ENCODE measurements at regions not wholly inside any gene's neighbourhood (a gene's known extent, or its start where the extent isn't known, plus 50 kb on each side); places are given as distances from the start of the nearest gene placed in this dataset.

DNA sequence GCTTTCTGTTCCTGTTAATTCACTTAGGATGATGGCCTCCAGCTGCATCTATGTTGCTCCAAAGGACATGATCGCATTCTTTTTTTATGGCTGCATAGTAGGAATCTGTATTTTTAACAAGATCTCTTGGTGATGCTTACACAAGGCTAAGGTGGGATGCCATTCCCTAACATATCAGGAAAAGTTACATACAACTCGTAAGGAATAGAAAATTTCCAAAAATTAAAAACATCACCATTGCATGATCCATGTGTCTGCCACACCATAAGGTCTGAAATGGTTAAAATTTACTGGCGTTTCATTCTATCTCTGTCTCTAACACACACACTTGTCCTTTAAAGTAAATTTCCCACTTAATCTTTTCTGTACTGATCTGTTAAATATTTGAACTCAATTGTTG is 608.4 kb downstream of the PRELID2 start:
- Mint-ChIP-seq H3K36me3 (ENCODE audit: low read depth) (no peaks in the 10 kb centered on the region), H3K4me3 (no peak overlapping the region), H3K27me3 (ENCODE audit: insufficient read depth, low read depth, poor library complexity) (no peaks in the 10 kb centered on the region), H3K4me1 (no peaks in the 10 kb centered on the region), H3K9me3 (no peaks in the 10 kb centered on the region), H3K27ac (no peak overlapping the region)
- Histone ChIP-seq H3K4me1 (ENCODE audit: insufficient read depth) (no peaks in the 10 kb centered on the region), H3K4me2 (no peak overlapping the region), H3F3A (replicated peaks; ENCODE audit: low read depth) (no peaks in the 10 kb centered on the region), H3K27me3 (ENCODE audit: insufficient read depth) (no peaks in the 10 kb centered on the region), H3K4me3 (no peak overlapping the region), H4K20me1 (replicated peaks; ENCODE audit: insufficient read depth) (no peaks in the 10 kb centered on the region), H3K36me3 (ENCODE audit: insufficient read depth) (no peaks in the 10 kb centered on the region), H3K9me2 (ENCODE audit: insufficient read depth) (no peaks in the 10 kb centered on the region), H2AFZ (no peak overlapping the region), H3K27ac (ENCODE audit: low read depth) (no peak overlapping the region), H3K79me2 (replicated peaks; ENCODE audit: insufficient read depth) (no peaks in the 10 kb centered on the region)
- ATAC-seq (no peak), DNase-seq (ENCODE audit: low spot score) (no peak)
- TF ChIP-seq JUNB (IDR thresholded peaks at IDR 0.05; ENCODE audit: unreplicated experiment) = no peak
- TF ChIP-seq POLR2AphosphoS5 (IDR thresholded peaks at IDR 0.05; ENCODE audit: low read depth) = no peak
- no peak for TF ChIP-seq EZH2 (IDR thresholded peaks at IDR 0.05; ENCODE audit: low read depth, unreplicated experiment)
- TF ChIP-seq STAT1 (IDR thresholded peaks at IDR 0.05; ENCODE audit: unreplicated experiment) = no peak
- no peak for TF ChIP-seq ZNF114 (CRISPR knock-in tag; IDR thresholded peaks at IDR 0.05)
- TF ChIP-seq, protein P1, sequence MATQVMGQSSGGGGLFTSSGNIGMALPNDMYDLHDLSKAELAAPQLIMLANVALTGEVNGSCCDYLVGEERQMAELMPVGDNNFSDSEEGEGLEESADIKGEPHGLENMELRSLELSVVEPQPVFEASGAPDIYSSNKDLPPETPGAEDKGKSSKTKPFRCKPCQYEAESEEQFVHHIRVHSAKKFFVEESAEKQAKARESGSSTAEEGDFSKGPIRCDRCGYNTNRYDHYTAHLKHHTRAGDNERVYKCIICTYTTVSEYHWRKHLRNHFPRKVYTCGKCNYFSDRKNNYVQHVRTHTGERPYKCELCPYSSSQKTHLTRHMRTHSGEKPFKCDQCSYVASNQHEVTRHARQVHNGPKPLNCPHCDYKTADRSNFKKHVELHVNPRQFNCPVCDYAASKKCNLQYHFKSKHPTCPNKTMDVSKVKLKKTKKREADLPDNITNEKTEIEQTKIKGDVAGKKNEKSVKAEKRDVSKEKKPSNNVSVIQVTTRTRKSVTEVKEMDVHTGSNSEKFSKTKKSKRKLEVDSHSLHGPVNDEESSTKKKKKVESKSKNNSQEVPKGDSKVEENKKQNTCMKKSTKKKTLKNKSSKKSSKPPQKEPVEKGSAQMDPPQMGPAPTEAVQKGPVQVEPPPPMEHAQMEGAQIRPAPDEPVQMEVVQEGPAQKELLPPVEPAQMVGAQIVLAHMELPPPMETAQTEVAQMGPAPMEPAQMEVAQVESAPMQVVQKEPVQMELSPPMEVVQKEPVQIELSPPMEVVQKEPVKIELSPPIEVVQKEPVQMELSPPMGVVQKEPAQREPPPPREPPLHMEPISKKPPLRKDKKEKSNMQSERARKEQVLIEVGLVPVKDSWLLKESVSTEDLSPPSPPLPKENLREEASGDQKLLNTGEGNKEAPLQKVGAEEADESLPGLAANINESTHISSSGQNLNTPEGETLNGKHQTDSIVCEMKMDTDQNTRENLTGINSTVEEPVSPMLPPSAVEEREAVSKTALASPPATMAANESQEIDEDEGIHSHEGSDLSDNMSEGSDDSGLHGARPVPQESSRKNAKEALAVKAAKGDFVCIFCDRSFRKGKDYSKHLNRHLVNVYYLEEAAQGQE (IDR thresholded peaks at IDR 0.05; ENCODE audit: unreplicated experiment) = no peak
- TF ChIP-seq ZNF331 (CRISPR knock-in tag; IDR thresholded peaks at IDR 0.05; ENCODE audit: low read depth) = no peak
- no peak for TF ChIP-seq CREB1 (CRISPR knock-in tag; IDR thresholded peaks at IDR 0.05; ENCODE audit: low read depth)
- TF ChIP-seq, protein P2, sequence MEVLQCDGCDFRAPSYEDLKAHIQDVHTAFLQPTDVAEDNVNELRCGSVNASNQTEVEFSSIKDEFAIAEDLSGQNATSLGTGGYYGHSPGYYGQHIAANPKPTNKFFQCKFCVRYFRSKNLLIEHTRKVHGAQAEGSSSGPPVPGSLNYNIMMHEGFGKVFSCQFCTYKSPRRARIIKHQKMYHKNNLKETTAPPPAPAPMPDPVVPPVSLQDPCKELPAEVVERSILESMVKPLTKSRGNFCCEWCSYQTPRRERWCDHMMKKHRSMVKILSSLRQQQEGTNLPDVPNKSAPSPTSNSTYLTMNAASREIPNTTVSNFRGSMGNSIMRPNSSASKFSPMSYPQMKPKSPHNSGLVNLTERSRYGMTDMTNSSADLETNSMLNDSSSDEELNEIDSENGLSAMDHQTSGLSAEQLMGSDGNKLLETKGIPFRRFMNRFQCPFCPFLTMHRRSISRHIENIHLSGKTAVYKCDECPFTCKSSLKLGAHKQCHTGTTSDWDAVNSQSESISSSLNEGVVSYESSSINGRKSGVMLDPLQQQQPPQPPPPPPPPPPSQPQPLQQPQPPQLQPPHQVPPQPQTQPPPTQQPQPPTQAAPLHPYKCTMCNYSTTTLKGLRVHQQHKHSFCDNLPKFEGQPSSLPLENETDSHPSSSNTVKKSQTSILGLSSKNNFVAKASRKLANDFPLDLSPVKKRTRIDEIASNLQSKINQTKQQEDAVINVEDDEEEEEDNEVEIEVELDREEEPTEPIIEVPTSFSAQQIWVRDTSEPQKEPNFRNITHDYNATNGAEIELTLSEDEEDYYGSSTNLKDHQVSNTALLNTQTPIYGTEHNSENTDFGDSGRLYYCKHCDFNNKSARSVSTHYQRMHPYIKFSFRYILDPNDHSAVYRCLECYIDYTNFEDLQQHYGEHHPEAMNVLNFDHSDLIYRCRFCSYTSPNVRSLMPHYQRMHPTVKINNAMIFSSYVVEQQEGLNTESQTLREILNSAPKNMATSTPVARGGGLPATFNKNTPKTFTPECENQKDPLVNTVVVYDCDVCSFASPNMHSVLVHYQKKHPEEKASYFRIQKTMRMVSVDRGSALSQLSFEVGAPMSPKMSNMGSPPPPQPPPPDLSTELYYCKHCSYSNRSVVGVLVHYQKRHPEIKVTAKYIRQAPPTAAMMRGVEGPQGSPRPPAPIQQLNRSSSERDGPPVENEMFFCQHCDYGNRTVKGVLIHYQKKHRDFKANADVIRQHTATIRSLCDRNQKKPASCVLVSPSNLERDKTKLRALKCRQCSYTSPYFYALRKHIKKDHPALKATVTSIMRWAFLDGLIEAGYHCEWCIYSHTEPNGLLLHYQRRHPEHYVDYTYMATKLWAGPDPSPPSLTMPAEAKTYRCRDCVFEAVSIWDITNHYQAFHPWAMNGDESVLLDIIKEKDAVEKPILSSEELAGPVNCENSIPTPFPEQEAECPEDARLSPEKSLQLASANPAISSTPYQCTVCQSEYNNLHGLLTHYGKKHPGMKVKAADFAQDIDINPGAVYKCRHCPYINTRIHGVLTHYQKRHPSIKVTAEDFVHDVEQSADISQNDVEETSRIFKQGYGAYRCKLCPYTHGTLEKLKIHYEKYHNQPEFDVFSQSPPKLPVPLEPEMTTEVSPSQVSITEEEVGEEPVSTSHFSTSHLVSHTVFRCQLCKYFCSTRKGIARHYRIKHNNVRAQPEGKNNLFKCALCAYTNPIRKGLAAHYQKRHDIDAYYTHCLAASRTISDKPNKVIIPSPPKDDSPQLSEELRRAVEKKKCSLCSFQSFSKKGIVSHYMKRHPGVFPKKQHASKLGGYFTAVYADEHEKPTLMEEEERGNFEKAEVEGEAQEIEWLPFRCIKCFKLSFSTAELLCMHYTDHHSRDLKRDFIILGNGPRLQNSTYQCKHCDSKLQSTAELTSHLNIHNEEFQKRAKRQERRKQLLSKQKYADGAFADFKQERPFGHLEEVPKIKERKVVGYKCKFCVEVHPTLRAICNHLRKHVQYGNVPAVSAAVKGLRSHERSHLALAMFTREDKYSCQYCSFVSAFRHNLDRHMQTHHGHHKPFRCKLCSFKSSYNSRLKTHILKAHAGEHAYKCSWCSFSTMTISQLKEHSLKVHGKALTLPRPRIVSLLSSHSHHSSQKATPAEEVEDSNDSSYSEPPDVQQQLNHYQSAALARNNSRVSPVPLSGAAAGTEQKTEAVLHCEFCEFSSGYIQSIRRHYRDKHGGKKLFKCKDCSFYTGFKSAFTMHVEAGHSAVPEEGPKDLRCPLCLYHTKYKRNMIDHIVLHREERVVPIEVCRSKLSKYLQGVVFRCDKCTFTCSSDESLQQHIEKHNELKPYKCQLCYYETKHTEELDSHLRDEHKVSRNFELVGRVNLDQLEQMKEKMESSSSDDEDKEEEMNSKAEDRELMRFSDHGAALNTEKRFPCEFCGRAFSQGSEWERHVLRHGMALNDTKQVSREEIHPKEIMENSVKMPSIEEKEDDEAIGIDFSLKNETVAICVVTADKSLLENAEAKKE (CRISPR knock-in tag; IDR thresholded peaks at IDR 0.05) = no peak
- no peak for TF ChIP-seq EZH2phosphoT487 (IDR thresholded peaks at IDR 0.05; ENCODE audit: unreplicated experiment)

Measured in GM23338 (cell line).